GM23338 (cell line): ENCODE measurements at regions not wholly inside any gene's neighbourhood (a gene's known extent, or its start where the extent isn't known, plus 50 kb on each side); places are given as distances from the start of the nearest gene placed in this dataset.

Experiments
- ATAC-seq: fragments of 200-7000 bp; cut with Tn5 transposase; 3 replicates; pipeline ENCODE4 v1.9.1; 2020
- DNase-seq: peaks from one replicate; pipeline ENCODE4 v3.0.0-alpha.2; 2015; ENCODE audit warnings: low spot score
- H2AFZ ChIP-seq: fragments of 200-600 bp; sonication (generic); 2 replicates; pipeline ENCODE4 v1.8.0; 2016; ENCODE audit warnings: antibody characterized with exemption, mild to moderate bottlenecking, moderate library complexity
- H3F3A ChIP-seq: fragments of 200-600 bp; sonication (generic); replicated peaks from 2 replicates; pipeline ENCODE4 v1.8.0; 2017; ENCODE audit warnings: antibody characterized with exemption, mixed run types, low read depth
- H3K27ac ChIP-seq: fragments of 200-600 bp; sonication (generic); 2 replicates; pipeline ENCODE4 v1.6.1; 2016; ENCODE audit warnings: low read depth
- H3K27me3 ChIP-seq: fragments of 200-600 bp; sonication (generic); 2 replicates; pipeline ENCODE4 v1.8.0; 2016; ENCODE audit warnings: mild to moderate bottlenecking, mixed run types, moderate library complexity; ENCODE audit not compliant: insufficient read depth
- H3K36me3 ChIP-seq: fragments of 200-600 bp; sonication (generic); 2 replicates; pipeline ENCODE4 v1.8.0; 2016; ENCODE audit warnings: mild to moderate bottlenecking; ENCODE audit not compliant: insufficient read depth
- H3K4me1 ChIP-seq: fragments of 200-600 bp; sonication (generic); 2 replicates; pipeline ENCODE4 v1.8.0; 2016; ENCODE audit warnings: mild to moderate bottlenecking, moderate library complexity; ENCODE audit not compliant: insufficient read depth
- H3K4me2 ChIP-seq: fragments of 200-600 bp; sonication (generic); 2 replicates; pipeline ENCODE4 v1.7.1; 2017; ENCODE audit warnings: mixed run types
- H3K4me3 ChIP-seq: fragments of 200-600 bp; sonication (generic); 2 replicates; pipeline ENCODE4 v1.6.1; 2016; ENCODE audit warnings: mixed run types
- H3K79me2 ChIP-seq: fragments of 200-600 bp; sonication (generic); replicated peaks from 2 replicates; pipeline ENCODE4 v1.8.0; 2017; ENCODE audit warnings: mild to moderate bottlenecking; ENCODE audit not compliant: insufficient read depth
- H3K9me2 ChIP-seq: fragments of 200-600 bp; sonication (generic); 2 replicates; pipeline ENCODE4 v1.8.0; 2017; ENCODE audit not compliant: insufficient read depth
- H4K20me1 ChIP-seq: fragments of 200-600 bp; sonication (generic); replicated peaks from 2 replicates; pipeline ENCODE4 v1.8.0; 2017; ENCODE audit warnings: mild to moderate bottlenecking; ENCODE audit not compliant: insufficient read depth
- H3K27ac Mint-ChIP-seq: 2 replicates; pipeline ENCODE4 v1.8.0; 2020; ENCODE audit warnings: inconsistent platforms, mild to moderate bottlenecking, moderate library complexity, mixed read lengths
- H3K27me3 Mint-ChIP-seq: 3 replicates; pipeline ENCODE4 v1.8.0; 2022; ENCODE audit warnings: low read depth, mild to moderate bottlenecking, moderate library complexity, mixed read lengths, inconsistent platforms; ENCODE audit not compliant: insufficient read depth, poor library complexity
- H3K36me3 Mint-ChIP-seq: 3 replicates; pipeline ENCODE4 v1.8.0; 2021; ENCODE audit warnings: low read depth, mild to moderate bottlenecking, inconsistent platforms, moderate library complexity, mixed read lengths
- H3K4me1 Mint-ChIP-seq: 3 replicates; pipeline ENCODE4 v1.8.0; 2020; ENCODE audit warnings: mild to moderate bottlenecking, inconsistent platforms, mixed read lengths
- H3K4me3 Mint-ChIP-seq: 3 replicates; pipeline ENCODE4 v1.8.0; 2021; ENCODE audit warnings: moderate library complexity, mild to moderate bottlenecking, inconsistent platforms, mixed read lengths
- H3K9me3 Mint-ChIP-seq: 3 replicates; pipeline ENCODE4 v1.8.0; 2020; ENCODE audit warnings: moderate library complexity, mild to moderate bottlenecking, inconsistent platforms, mixed read lengths
- CREB1 ChIP-seq: fragments of 250-450 bp; sonication (Bioruptor Pico); IDR thresholded peaks from 2 replicates; pipeline ENCODE4 v1.5.0; 2020; ENCODE audit warnings: low read depth, mild to moderate bottlenecking, moderate library complexity
- CTCF ChIP-seq, 2 experiments: fragments of 200-600 bp in 1 of 2; sonication (generic) in 1 of 2; conservative IDR thresholded peaks; 2 replicates each; pipeline versions ENCODE4 v1.5.1 to v1.6.1; 2016 to 2017; ENCODE audit warnings: antibody characterized with exemption in 2 of 2, low read depth in 2 of 2, mild to moderate bottlenecking in 2 of 2, moderate library complexity in 1 of 2
- EZH2 ChIP-seq: fragments of 200-600 bp; sonication (generic); IDR thresholded peaks from one replicate; pipeline ENCODE4 v1.8.0; 2017; ENCODE audit warnings: antibody characterized with exemption, mild to moderate bottlenecking, low read depth; ENCODE audit not compliant: unreplicated experiment
- EZH2phosphoT487 ChIP-seq: fragments of 200-600 bp; sonication (generic); IDR thresholded peaks from one replicate; pipeline ENCODE4 v1.8.1; 2018; ENCODE audit warnings: antibody characterized with exemption; ENCODE audit not compliant: unreplicated experiment
- JUNB ChIP-seq: IDR thresholded peaks from one replicate; pipeline ENCODE4 v1.6.1; 2016; ENCODE audit warnings: antibody characterized with exemption; ENCODE audit not compliant: unreplicated experiment
- NANOG ChIP-seq: IDR thresholded peaks from 2 replicates; pipeline ENCODE4 v1.6.1; 2016; ENCODE audit warnings: antibody characterized with exemption, borderline replicate concordance
- POLR2AphosphoS5 ChIP-seq: IDR thresholded peaks from 2 replicates; pipeline ENCODE4 v1.6.1; 2016; ENCODE audit warnings: antibody characterized with exemption, low read depth
- STAT1 ChIP-seq: IDR thresholded peaks from one replicate; pipeline ENCODE4 v1.6.1; 2016; ENCODE audit warnings: antibody characterized with exemption; ENCODE audit not compliant: unreplicated experiment
- ZNF114 ChIP-seq: fragments of 250-450 bp; sonication (Bioruptor Pico); IDR thresholded peaks from 2 replicates; pipeline ENCODE4 v1.5.0; 2020; ENCODE audit warnings: mild to moderate bottlenecking, moderate library complexity
- ZNF331 ChIP-seq: fragments of 250-450 bp; sonication (Bioruptor Pico); IDR thresholded peaks from 2 replicates; pipeline ENCODE4 v1.5.0; 2020; ENCODE audit warnings: low read depth, mild to moderate bottlenecking, moderate library complexity
- ZNF462 ChIP-seq: fragments of 250-450 bp; sonication (Bioruptor Pico); IDR thresholded peaks from 2 replicates; pipeline ENCODE4 v1.5.0; 2020; ENCODE audit warnings: mild to moderate bottlenecking, moderate library complexity

GRCh38 chr6:21508753-21509152 is 84.8 kb upstream of the SOX4 start:
- H3K27me3 Mint-ChIP-seq = peaks cover 2% of the 10 kb centered on the region
- H3K4me3 Mint-ChIP-seq = no peak overlapping the region
- H3K4me2 ChIP-seq = no peak overlapping the region

GRCh38 chr6:21511891-21512550 is 81.5 kb upstream of the SOX4 start:
- H3K36me3 ChIP-seq = no peaks in the 10 kb centered on the region
- no peaks in the 10 kb centered on the region for H3K79me2 ChIP-seq
- H2AFZ ChIP-seq = 0 out of 2 replicates have a peak overlapping the region, but pooled peaks have one; percentile 56
- no peaks in the 10 kb centered on the region for H3K9me2 ChIP-seq
- H3K27ac ChIP-seq = no peak overlapping the region
- DNase-seq = no peak
- H3K4me3 Mint-ChIP-seq = no peak overlapping the region
- ATAC-seq = peak; percentile 51; the same call in 2 of the 3 replicates
- H3K4me3 ChIP-seq = no peak overlapping the region
- H3K9me3 Mint-ChIP-seq = no peaks in the 10 kb centered on the region
- H4K20me1 ChIP-seq = no peaks in the 10 kb centered on the region
- no peaks in the 10 kb centered on the region for H3K27me3 ChIP-seq
- no peaks in the 10 kb centered on the region for H3F3A ChIP-seq
- H3K27me3 Mint-ChIP-seq = peaks cover 2% of the 10 kb centered on the region
- peaks cover 3% of the 10 kb centered on the region; the same call in 1 of the 2 replicates for H3K4me1 ChIP-seq
- no peak overlapping the region for H3K27ac Mint-ChIP-seq
- H3K36me3 Mint-ChIP-seq = no peaks in the 10 kb centered on the region
- H3K4me1 Mint-ChIP-seq = peaks cover 4% of the 10 kb centered on the region; the same call in 2 of the 3 replicates
- H3K4me2 ChIP-seq = no peak overlapping the region
- no peak for TF ChIP-seq CTCF (conservative IDR thresholded peaks at IDR 0.05; ENCODE audit: low read depth in 2 of 2)
- no peak for TF ChIP-seq NANOG
- TF ChIP-seq JUNB = no peak
- no peak for TF ChIP-seq ZNF462 (CRISPR knock-in tag)
- no peak for TF ChIP-seq POLR2AphosphoS5

More at GRCh38 chr6:21508753-21509152, 84.8 kb upstream of the SOX4 start:
- H3K27ac ChIP-seq = no peak overlapping the region
- no peaks in the 10 kb centered on the region for H3K27me3 ChIP-seq
- H3F3A ChIP-seq = no peaks in the 10 kb centered on the region
- Mint-ChIP-seq H3K36me3 (no peaks in the 10 kb centered on the region), H3K4me1 (peaks cover 4% of the 10 kb centered on the region; the same call in 2 of the 3 replicates), H3K27ac (no peak overlapping the region), H3K9me3 (no peaks in the 10 kb centered on the region)
- H3K36me3 ChIP-seq = no peaks in the 10 kb centered on the region
- no peaks in the 10 kb centered on the region for H4K20me1 ChIP-seq
- no peak for ATAC-seq
- H3K9me2 ChIP-seq = no peaks in the 10 kb centered on the region
- H3K4me1 ChIP-seq = peaks cover 3% of the 10 kb centered on the region; the same call in 1 of the 2 replicates
- TF ChIP-seq JUNB = no peak
- no peak for TF ChIP-seq CREB1 (CRISPR knock-in tag)
- no peak for TF ChIP-seq STAT1
- no peak for TF ChIP-seq EZH2
- TF ChIP-seq POLR2AphosphoS5 = no peak
- TF ChIP-seq EZH2phosphoT487 = no peak
- no peak for TF ChIP-seq CTCF (conservative IDR thresholded peaks at IDR 0.05; ENCODE audit: low read depth in 2 of 2)
- TF ChIP-seq NANOG = no peak
- TF ChIP-seq ZNF114 = no peak
- no peak for TF ChIP-seq ZNF331 (CRISPR knock-in tag)
- no peak overlapping the region for H3K4me3 ChIP-seq
- H2AFZ ChIP-seq = peak overlapping the region; percentile 70
- no peak for DNase-seq
- no peaks in the 10 kb centered on the region for H3K79me2 ChIP-seq
